Right atrium auricular region (tissue), 2 donors: ENCODE measurements at regions not wholly inside any gene's neighbourhood (a gene's known extent, or its start where the extent isn't known, plus 50 kb on each side); places are given as distances from the start of the nearest gene placed in this dataset.

Experiments
- DNase-seq: peaks from one replicate; pipeline ENCODE4 v3.0.0-alpha.2; 2019; ENCODE audit warnings: low spot score
- H3K27ac ChIP-seq, 2 donors: fragments of 200-600 bp; sonication (generic); 1 replicate in 1 of 2; 2 replicates in 1 of 2; pipeline ENCODE4 v1.5.1; 2016 to 2019
- H3K27me3 ChIP-seq, 2 donors: fragments of 200-600 bp; sonication (generic); one replicate each; pipeline versions ENCODE4 v1.5.1 to v1.6.0; 2017 to 2019
- H3K36me3 ChIP-seq: fragments of 200-600 bp; sonication (generic); one replicate; pipeline ENCODE4 v1.5.1; 2016
- H3K4me1 ChIP-seq, 2 donors: fragments of 200-600 bp; sonication (generic); one replicate each; pipeline versions ENCODE4 v1.5.1 to v1.6.0; 2017 to 2019
- H3K4me3 ChIP-seq, 2 donors: fragments of 200-600 bp; sonication (generic); 1 replicate in 1 of 2; 2 replicates in 1 of 2; pipeline ENCODE4 v1.5.1; 2017 to 2019; ENCODE audit warnings: mild to moderate bottlenecking in 1 of 2, moderate library complexity in 1 of 2
- H3K9me3 ChIP-seq, 2 donors: fragments of 200-600 bp; sonication (generic); one replicate each; pipeline ENCODE4 v1.5.1; 2019
- TF ChIP-seq, protein P1 (sequence below), 2 donors: fragments of 200-600 bp; sonication (generic); IDR thresholded peaks; one replicate each; pipeline ENCODE4 v1.5.1; 2019; ENCODE audit warnings: antibody characterized with exemption in 2 of 2

DNA sequence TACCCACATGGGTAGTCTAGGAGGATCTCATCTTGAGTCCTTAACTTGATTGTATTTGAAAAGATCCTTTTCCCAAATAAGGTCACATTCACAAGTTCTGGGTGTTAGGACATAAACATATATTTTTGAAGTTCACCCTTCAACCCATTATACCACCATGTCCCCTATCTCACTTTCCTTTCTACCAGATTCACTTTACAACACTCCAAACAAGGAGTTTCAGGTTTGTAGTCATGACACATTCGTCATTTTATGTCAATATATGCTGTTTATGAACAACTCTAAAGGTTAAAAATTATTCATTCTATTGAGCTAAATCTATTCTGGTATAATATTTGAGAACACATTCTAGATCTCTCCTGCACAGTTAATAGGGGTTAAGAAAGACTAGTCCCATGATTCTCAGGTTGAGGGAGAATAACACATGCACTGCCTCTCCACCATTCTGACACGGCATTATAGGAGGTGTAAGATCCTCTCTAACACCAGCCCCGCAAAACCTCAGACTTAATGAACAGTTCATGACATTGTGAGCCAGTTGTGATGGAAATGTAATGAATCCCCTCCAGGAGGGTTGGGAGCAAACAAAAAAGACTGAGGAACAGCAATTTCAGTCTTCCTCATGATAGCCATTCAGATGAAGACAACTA lies 72.0 kb upstream of the PSMA6 start:
- Histone ChIP-seq H3K9me3 (no peaks in the 10 kb centered on the region), H3K4me1 (no peaks in the 10 kb centered on the region), H3K27ac (no peak overlapping the region), H3K4me3 (no peak overlapping the region), H3K36me3 (no peaks in the 10 kb centered on the region), H3K27me3 (no peaks in the 10 kb centered on the region)
- TF ChIP-seq, protein P1, sequence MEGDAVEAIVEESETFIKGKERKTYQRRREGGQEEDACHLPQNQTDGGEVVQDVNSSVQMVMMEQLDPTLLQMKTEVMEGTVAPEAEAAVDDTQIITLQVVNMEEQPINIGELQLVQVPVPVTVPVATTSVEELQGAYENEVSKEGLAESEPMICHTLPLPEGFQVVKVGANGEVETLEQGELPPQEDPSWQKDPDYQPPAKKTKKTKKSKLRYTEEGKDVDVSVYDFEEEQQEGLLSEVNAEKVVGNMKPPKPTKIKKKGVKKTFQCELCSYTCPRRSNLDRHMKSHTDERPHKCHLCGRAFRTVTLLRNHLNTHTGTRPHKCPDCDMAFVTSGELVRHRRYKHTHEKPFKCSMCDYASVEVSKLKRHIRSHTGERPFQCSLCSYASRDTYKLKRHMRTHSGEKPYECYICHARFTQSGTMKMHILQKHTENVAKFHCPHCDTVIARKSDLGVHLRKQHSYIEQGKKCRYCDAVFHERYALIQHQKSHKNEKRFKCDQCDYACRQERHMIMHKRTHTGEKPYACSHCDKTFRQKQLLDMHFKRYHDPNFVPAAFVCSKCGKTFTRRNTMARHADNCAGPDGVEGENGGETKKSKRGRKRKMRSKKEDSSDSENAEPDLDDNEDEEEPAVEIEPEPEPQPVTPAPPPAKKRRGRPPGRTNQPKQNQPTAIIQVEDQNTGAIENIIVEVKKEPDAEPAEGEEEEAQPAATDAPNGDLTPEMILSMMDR (IDR thresholded peaks at IDR 0.05), result no peak
- no peak for DNase-seq

- no peaks in the 10 kb centered on the region for H3K9me3 ChIP-seq
- H3K27ac ChIP-seq, result no peak overlapping the region
- DNase-seq, result no peak
- H3K27me3 ChIP-seq, result no peaks in the 10 kb centered on the region
- no peak overlapping the region for H3K4me3 ChIP-seq
- TF ChIP-seq, protein P1 (IDR thresholded peaks at IDR 0.05), result no peak
- no peaks in the 10 kb centered on the region for H3K36me3 ChIP-seq
- no peaks in the 10 kb centered on the region for H3K4me1 ChIP-seq
Measured at GRCh38 chr14:35220920-35221319, 71.3 kb upstream of the PSMA6 start.

- Histone ChIP-seq H3K9me3 (no peaks in the 10 kb centered on the region), H3K27me3 (no peaks in the 10 kb centered on the region), H3K4me3 (no peak overlapping the region), H3K27ac (no peak overlapping the region), H3K4me1 (no peaks in the 10 kb centered on the region), H3K36me3 (no peaks in the 10 kb centered on the region)
- TF ChIP-seq, protein P1 (IDR thresholded peaks at IDR 0.05), result no peak
- DNase-seq, result no peak
Measured at GRCh38 chr14:35221462-35221861, 70.7 kb upstream of the PSMA6 start.

DNA sequence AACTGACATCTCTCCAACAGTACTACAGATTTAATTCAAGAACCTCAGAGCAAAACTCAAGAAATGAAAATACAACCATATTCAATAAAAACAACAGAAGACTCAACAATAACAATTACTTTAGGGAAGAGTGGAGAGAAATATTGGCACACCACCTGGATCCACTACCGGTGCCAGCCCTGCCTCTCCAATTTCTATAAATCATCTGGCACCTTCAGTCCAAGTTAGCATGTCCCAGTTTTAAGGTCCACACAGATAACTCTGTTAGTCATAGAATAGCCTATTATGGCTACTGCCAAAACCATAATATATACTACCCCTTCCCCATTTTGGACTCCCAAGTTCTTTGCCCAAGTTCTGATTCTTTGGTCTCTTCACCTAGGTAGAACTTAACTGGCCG lies 69.9 kb upstream of the PSMA6 start:
- Histone ChIP-seq H3K4me3 (no peak overlapping the region), H3K4me1 (no peaks in the 10 kb centered on the region), H3K27me3 (no peaks in the 10 kb centered on the region), H3K36me3 (no peaks in the 10 kb centered on the region), H3K9me3 (no peaks in the 10 kb centered on the region), H3K27ac (no peak overlapping the region)
- TF ChIP-seq, protein P1 (IDR thresholded peaks at IDR 0.05), result no peak
- no peak for DNase-seq

- DNase-seq, result no peak
- TF ChIP-seq, protein P1 (IDR thresholded peaks at IDR 0.05), result no peak
- Histone ChIP-seq H3K27me3 (no peaks in the 10 kb centered on the region), H3K4me3 (no peak overlapping the region), H3K36me3 (no peaks in the 10 kb centered on the region), H3K9me3 (no peaks in the 10 kb centered on the region), H3K4me1 (no peaks in the 10 kb centered on the region), H3K27ac (no peak overlapping the region)
Measured at GRCh38 chr14:35222872-35223466, 69.2 kb upstream of the PSMA6 start.

- no peaks in the 10 kb centered on the region for H3K27me3 ChIP-seq
- H3K36me3 ChIP-seq, result no peaks in the 10 kb centered on the region
- H3K4me1 ChIP-seq, result no peaks in the 10 kb centered on the region
- H3K9me3 ChIP-seq, result no peaks in the 10 kb centered on the region
- no peak overlapping the region for H3K27ac ChIP-seq
- no peak for DNase-seq
- TF ChIP-seq, protein P1 (IDR thresholded peaks at IDR 0.05), result no peak
- H3K4me3 ChIP-seq, result no peak overlapping the region
Measured at GRCh38 chr14:35223927-35224326, 68.3 kb upstream of the PSMA6 start.
